ENCODE measurements at regions not wholly inside any gene's neighbourhood (a gene's known extent, or its start where the extent isn't known, plus 50 kb on each side); places are given as distances from the start of the nearest gene placed in this dataset.
"Not testable (repeated sequence)": the region's sequence is repeated elsewhere in the genome, so short reads cannot be mapped to it uniquely, and the experiment has no call there.

GRCh38 chr4:27807207-27807606 lies 946.6 kb downstream of the STIM2 start:
- Histone ChIP-seq H3K27me3 (no peaks in the 10 kb centered on the region), H3K4me1 (no peaks in the 10 kb centered on the region), H3K4me3 (no peak overlapping the region), H3K9me3 (no peaks in the 10 kb centered on the region), H3K27ac (no peak overlapping the region), H3K36me3 (no peaks in the 10 kb centered on the region)
- TF ChIP-seq CTCF (IDR thresholded peaks at IDR 0.05) = no peak
- intact Hi-C loops (cut with DNase I) = no loop called here
- DNase-seq (no peak), ATAC-seq (no peak), FAIRE-seq (no peak)
- 28 to 39% methylated on average over 3 of the region's 3 CpGs for WGBS, 2 donors

- 75 to 81% methylated on average over 3 of the region's 3 CpGs for WGBS, 2 donors
- no peak for DNase-seq
- ATAC-seq = no peak
Observed at GRCh38 chr4:27811948-27812347, 951.3 kb downstream of the STIM2 start.

GRCh38 chr4:27813226-27813625 lies 952.6 kb downstream of the STIM2 start:
- intact Hi-C loops (cut with DNase I); H3K27ac ChIP-seq; H3K4me1 ChIP-seq; DNase-seq; FAIRE-seq; ATAC-seq; H3K27me3 ChIP-seq; H3K4me3 ChIP-seq; H3K9me3 ChIP-seq; H3K36me3 ChIP-seq: not testable (repeated sequence)
- 5 to 6% methylated on average over 6 of the region's 6 CpGs for WGBS, 2 donors

More at GRCh38 chr4:27811948-27812347, 951.3 kb downstream of the STIM2 start:
- no peak for FAIRE-seq
- TF ChIP-seq CTCF (IDR thresholded peaks at IDR 0.05) = no peak
- Histone ChIP-seq H3K4me3 (no peak overlapping the region), H3K4me1 (no peaks in the 10 kb centered on the region), H3K27me3 (no peaks in the 10 kb centered on the region), H3K36me3 (no peaks in the 10 kb centered on the region), H3K9me3 (no peaks in the 10 kb centered on the region), H3K27ac (no peak overlapping the region)
- intact Hi-C loops (cut with DNase I) = no loop called here

GRCh38 chr4:27813699-27814425 lies 953.2 kb downstream of the STIM2 start:
- H3K36me3 ChIP-seq; H3K27ac ChIP-seq; H3K27me3 ChIP-seq; H3K9me3 ChIP-seq; DNase-seq; ATAC-seq; H3K4me1 ChIP-seq; FAIRE-seq; H3K4me3 ChIP-seq; intact Hi-C loops (cut with DNase I): not testable (repeated sequence)
- 78 to 83% methylated on average over 18 of the region's 18 CpGs for WGBS, 2 donors

GRCh38 chr4:27819246-27819645 lies 958.6 kb downstream of the STIM2 start:
- FAIRE-seq (no peak), DNase-seq (no peak), ATAC-seq (no peak)
- H3K9me3 ChIP-seq = no peaks in the 10 kb centered on the region
- H3K4me1 ChIP-seq = no peaks in the 10 kb centered on the region
- TF ChIP-seq CTCF (IDR thresholded peaks at IDR 0.05) = no peak
- no peaks in the 10 kb centered on the region for H3K27me3 ChIP-seq
- H3K36me3 ChIP-seq = no peaks in the 10 kb centered on the region
- 42 to 45% methylated on average over 2 of the region's 2 CpGs for WGBS, 2 donors
- no peak overlapping the region for H3K27ac ChIP-seq
- intact Hi-C loops (cut with DNase I) = no loop called here
- H3K4me3 ChIP-seq = no peak overlapping the region

- Histone ChIP-seq H3K9me3 (no peaks in the 10 kb centered on the region), H3K4me3 (no peak overlapping the region), H3K4me1 (no peaks in the 10 kb centered on the region), H3K27me3 (no peaks in the 10 kb centered on the region), H3K36me3 (no peaks in the 10 kb centered on the region), H3K27ac (no peak overlapping the region)
- FAIRE-seq = no peak
- no peak for ATAC-seq
- intact Hi-C loops (cut with DNase I) = no loop called here
- 44 to 49% methylated on average over 1 of the region's 1 CpG for WGBS, 2 donors
- DNase-seq = no peak
- TF ChIP-seq CTCF (IDR thresholded peaks at IDR 0.05) = no peak
Observed at GRCh38 chr4:27828843-27829242, 968.2 kb downstream of the STIM2 start.
